GM23338 (cell line): ENCODE measurements at regions not wholly inside any gene's neighbourhood (a gene's known extent, or its start where the extent isn't known, plus 50 kb on each side); places are given as distances from the start of the nearest gene placed in this dataset.

Experiments
- ATAC-seq: fragments of 200-7000 bp; cut with Tn5 transposase; 3 replicates; pipeline ENCODE4 v1.9.1; 2020
- DNase-seq: peaks from one replicate; pipeline ENCODE4 v3.0.0-alpha.2; 2015; ENCODE audit warnings: low spot score
- H2AFZ ChIP-seq: fragments of 200-600 bp; sonication (generic); 2 replicates; pipeline ENCODE4 v1.8.0; 2016; ENCODE audit warnings: antibody characterized with exemption, mild to moderate bottlenecking, moderate library complexity
- H3F3A ChIP-seq: fragments of 200-600 bp; sonication (generic); replicated peaks from 2 replicates; pipeline ENCODE4 v1.8.0; 2017; ENCODE audit warnings: antibody characterized with exemption, mixed run types, low read depth
- H3K27ac ChIP-seq: fragments of 200-600 bp; sonication (generic); 2 replicates; pipeline ENCODE4 v1.6.1; 2016; ENCODE audit warnings: low read depth
- H3K27me3 ChIP-seq: fragments of 200-600 bp; sonication (generic); 2 replicates; pipeline ENCODE4 v1.8.0; 2016; ENCODE audit warnings: mild to moderate bottlenecking, mixed run types, moderate library complexity; ENCODE audit not compliant: insufficient read depth
- H3K36me3 ChIP-seq: fragments of 200-600 bp; sonication (generic); 2 replicates; pipeline ENCODE4 v1.8.0; 2016; ENCODE audit warnings: mild to moderate bottlenecking; ENCODE audit not compliant: insufficient read depth
- H3K4me1 ChIP-seq: fragments of 200-600 bp; sonication (generic); 2 replicates; pipeline ENCODE4 v1.8.0; 2016; ENCODE audit warnings: mild to moderate bottlenecking, moderate library complexity; ENCODE audit not compliant: insufficient read depth
- H3K4me2 ChIP-seq: fragments of 200-600 bp; sonication (generic); 2 replicates; pipeline ENCODE4 v1.7.1; 2017; ENCODE audit warnings: mixed run types
- H3K4me3 ChIP-seq: fragments of 200-600 bp; sonication (generic); 2 replicates; pipeline ENCODE4 v1.6.1; 2016; ENCODE audit warnings: mixed run types
- H3K79me2 ChIP-seq: fragments of 200-600 bp; sonication (generic); replicated peaks from 2 replicates; pipeline ENCODE4 v1.8.0; 2017; ENCODE audit warnings: mild to moderate bottlenecking; ENCODE audit not compliant: insufficient read depth
- H3K9me2 ChIP-seq: fragments of 200-600 bp; sonication (generic); 2 replicates; pipeline ENCODE4 v1.8.0; 2017; ENCODE audit not compliant: insufficient read depth
- H4K20me1 ChIP-seq: fragments of 200-600 bp; sonication (generic); replicated peaks from 2 replicates; pipeline ENCODE4 v1.8.0; 2017; ENCODE audit warnings: mild to moderate bottlenecking; ENCODE audit not compliant: insufficient read depth
- H3K27ac Mint-ChIP-seq: 2 replicates; pipeline ENCODE4 v1.8.0; 2020; ENCODE audit warnings: inconsistent platforms, mild to moderate bottlenecking, moderate library complexity, mixed read lengths
- H3K27me3 Mint-ChIP-seq: 3 replicates; pipeline ENCODE4 v1.8.0; 2022; ENCODE audit warnings: low read depth, mild to moderate bottlenecking, moderate library complexity, mixed read lengths, inconsistent platforms; ENCODE audit not compliant: insufficient read depth, poor library complexity
- H3K36me3 Mint-ChIP-seq: 3 replicates; pipeline ENCODE4 v1.8.0; 2021; ENCODE audit warnings: low read depth, mild to moderate bottlenecking, inconsistent platforms, moderate library complexity, mixed read lengths
- H3K4me1 Mint-ChIP-seq: 3 replicates; pipeline ENCODE4 v1.8.0; 2020; ENCODE audit warnings: mild to moderate bottlenecking, inconsistent platforms, mixed read lengths
- H3K4me3 Mint-ChIP-seq: 3 replicates; pipeline ENCODE4 v1.8.0; 2021; ENCODE audit warnings: moderate library complexity, mild to moderate bottlenecking, inconsistent platforms, mixed read lengths
- H3K9me3 Mint-ChIP-seq: 3 replicates; pipeline ENCODE4 v1.8.0; 2020; ENCODE audit warnings: moderate library complexity, mild to moderate bottlenecking, inconsistent platforms, mixed read lengths
- CREB1 ChIP-seq: fragments of 250-450 bp; sonication (Bioruptor Pico); IDR thresholded peaks from 2 replicates; pipeline ENCODE4 v1.5.0; 2020; ENCODE audit warnings: low read depth, mild to moderate bottlenecking, moderate library complexity
- NANOG ChIP-seq: IDR thresholded peaks from 2 replicates; pipeline ENCODE4 v1.6.1; 2016; ENCODE audit warnings: antibody characterized with exemption, borderline replicate concordance
- ZNF331 ChIP-seq: fragments of 250-450 bp; sonication (Bioruptor Pico); IDR thresholded peaks from 2 replicates; pipeline ENCODE4 v1.5.0; 2020; ENCODE audit warnings: low read depth, mild to moderate bottlenecking, moderate library complexity
- ZNF462 ChIP-seq: fragments of 250-450 bp; sonication (Bioruptor Pico); IDR thresholded peaks from 2 replicates; pipeline ENCODE4 v1.5.0; 2020; ENCODE audit warnings: mild to moderate bottlenecking, moderate library complexity
- TF ChIP-seq, protein P1 (sequence below): IDR thresholded peaks from 2 replicates; pipeline ENCODE4 v1.6.1; 2016; ENCODE audit warnings: antibody characterized with exemption
- TF ChIP-seq, protein P2 (sequence below): IDR thresholded peaks from one replicate; pipeline ENCODE4 v1.6.1; 2018; ENCODE audit warnings: antibody characterized with exemption; ENCODE audit not compliant: unreplicated experiment

- H3K4me2 ChIP-seq, result no peak overlapping the region
- Mint-ChIP-seq H3K27ac (no peak overlapping the region), H3K36me3 (no peaks in the 10 kb centered on the region), H3K4me3 (no peak overlapping the region), H3K27me3 (peaks cover 3% of the 10 kb centered on the region), H3K9me3 (no peaks in the 10 kb centered on the region), H3K4me1 (no peaks in the 10 kb centered on the region)
- H4K20me1 ChIP-seq, result no peaks in the 10 kb centered on the region
- H3K4me3 ChIP-seq, result no peak overlapping the region
- H3K4me1 ChIP-seq, result no peaks in the 10 kb centered on the region
- no peaks in the 10 kb centered on the region for H3F3A ChIP-seq
- no peak overlapping the region for H3K27ac ChIP-seq
- ATAC-seq (no peak), DNase-seq (no peak)
- no peaks in the 10 kb centered on the region for H3K27me3 ChIP-seq
- no peak overlapping the region for H2AFZ ChIP-seq
- H3K79me2 ChIP-seq, result no peaks in the 10 kb centered on the region
- no peak for TF ChIP-seq CREB1 (CRISPR knock-in tag)
- no peak for TF ChIP-seq NANOG
- no peak for TF ChIP-seq ZNF462
- TF ChIP-seq, protein P1, sequence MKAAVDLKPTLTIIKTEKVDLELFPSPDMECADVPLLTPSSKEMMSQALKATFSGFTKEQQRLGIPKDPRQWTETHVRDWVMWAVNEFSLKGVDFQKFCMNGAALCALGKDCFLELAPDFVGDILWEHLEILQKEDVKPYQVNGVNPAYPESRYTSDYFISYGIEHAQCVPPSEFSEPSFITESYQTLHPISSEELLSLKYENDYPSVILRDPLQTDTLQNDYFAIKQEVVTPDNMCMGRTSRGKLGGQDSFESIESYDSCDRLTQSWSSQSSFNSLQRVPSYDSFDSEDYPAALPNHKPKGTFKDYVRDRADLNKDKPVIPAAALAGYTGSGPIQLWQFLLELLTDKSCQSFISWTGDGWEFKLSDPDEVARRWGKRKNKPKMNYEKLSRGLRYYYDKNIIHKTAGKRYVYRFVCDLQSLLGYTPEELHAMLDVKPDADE, result no peak
- TF ChIP-seq ZNF331, result no peak
- TF ChIP-seq, protein P2, sequence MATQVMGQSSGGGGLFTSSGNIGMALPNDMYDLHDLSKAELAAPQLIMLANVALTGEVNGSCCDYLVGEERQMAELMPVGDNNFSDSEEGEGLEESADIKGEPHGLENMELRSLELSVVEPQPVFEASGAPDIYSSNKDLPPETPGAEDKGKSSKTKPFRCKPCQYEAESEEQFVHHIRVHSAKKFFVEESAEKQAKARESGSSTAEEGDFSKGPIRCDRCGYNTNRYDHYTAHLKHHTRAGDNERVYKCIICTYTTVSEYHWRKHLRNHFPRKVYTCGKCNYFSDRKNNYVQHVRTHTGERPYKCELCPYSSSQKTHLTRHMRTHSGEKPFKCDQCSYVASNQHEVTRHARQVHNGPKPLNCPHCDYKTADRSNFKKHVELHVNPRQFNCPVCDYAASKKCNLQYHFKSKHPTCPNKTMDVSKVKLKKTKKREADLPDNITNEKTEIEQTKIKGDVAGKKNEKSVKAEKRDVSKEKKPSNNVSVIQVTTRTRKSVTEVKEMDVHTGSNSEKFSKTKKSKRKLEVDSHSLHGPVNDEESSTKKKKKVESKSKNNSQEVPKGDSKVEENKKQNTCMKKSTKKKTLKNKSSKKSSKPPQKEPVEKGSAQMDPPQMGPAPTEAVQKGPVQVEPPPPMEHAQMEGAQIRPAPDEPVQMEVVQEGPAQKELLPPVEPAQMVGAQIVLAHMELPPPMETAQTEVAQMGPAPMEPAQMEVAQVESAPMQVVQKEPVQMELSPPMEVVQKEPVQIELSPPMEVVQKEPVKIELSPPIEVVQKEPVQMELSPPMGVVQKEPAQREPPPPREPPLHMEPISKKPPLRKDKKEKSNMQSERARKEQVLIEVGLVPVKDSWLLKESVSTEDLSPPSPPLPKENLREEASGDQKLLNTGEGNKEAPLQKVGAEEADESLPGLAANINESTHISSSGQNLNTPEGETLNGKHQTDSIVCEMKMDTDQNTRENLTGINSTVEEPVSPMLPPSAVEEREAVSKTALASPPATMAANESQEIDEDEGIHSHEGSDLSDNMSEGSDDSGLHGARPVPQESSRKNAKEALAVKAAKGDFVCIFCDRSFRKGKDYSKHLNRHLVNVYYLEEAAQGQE, result no peak
- no peaks in the 10 kb centered on the region for H3K36me3 ChIP-seq
- peaks cover 3% of the 10 kb centered on the region; the same call in 1 of the 2 replicates for H3K9me2 ChIP-seq
These were observed 78.5 kb upstream of the ZFP64 start for GRCh38 chr20:52270001-52270606.
